ENCODE measurements at regions not wholly inside any gene's neighbourhood (a gene's known extent, or its start where the extent isn't known, plus 50 kb on each side); places are given as distances from the start of the nearest gene placed in this dataset.
"Not testable (repeated sequence)": the region's sequence is repeated elsewhere in the genome, so short reads cannot be mapped to it uniquely, and the experiment has no call there.

GRCh38 chr15:30295150-30295844 lies 98.0 kb downstream of the CHRFAM7A start:
- TF ChIP-seq EZH2 (IDR thresholded peaks at IDR 0.05; ENCODE audit: low read depth, low read length, severe bottlenecking); CTCF (IDR thresholded peaks at IDR 0.05; ENCODE audit: control extremely low read depth in 1 of 3, insufficient read depth in 1 of 3, low read depth in 1 of 3, low read length in 3 of 3); ZNF274 (IDR thresholded peaks at IDR 0.05; ENCODE audit: borderline replicate concordance, extremely low read depth, low read length); RXRA (IDR thresholded peaks at IDR 0.05; ENCODE audit: insufficient read depth, low read depth, low read length); JUND (IDR thresholded peaks at IDR 0.05; ENCODE audit: low read length); POLR2A (IDR thresholded peaks at IDR 0.05; ENCODE audit: control extremely low read depth in 1 of 2, low read depth in 2 of 2, low read length in 2 of 2); CHD2 (IDR thresholded peaks at IDR 0.05; ENCODE audit: low read length); HDAC6 (IDR thresholded peaks at IDR 0.05; ENCODE audit: low read depth, low read length): not testable (repeated sequence)

All from H1 (cell line).